Spleen (tissue), 11 donors: ENCODE measurements at regions not wholly inside any gene's neighbourhood (a gene's known extent, or its start where the extent isn't known, plus 50 kb on each side); places are given as distances from the start of the nearest gene placed in this dataset.

Experiments used
- DNase-seq: peaks from one replicate; pipeline ENCODE4 v3.0.0-alpha.2; 2020
- H3K27ac ChIP-seq, 8 donors: fragments of 200-600 bp; sonication (generic) in 7 of 8; 1 replicate in 4 of 8; 2 replicates in 4 of 8; pipeline versions ENCODE4 v1.5.0 to v1.8.0; 2016 to 2021; ENCODE audit warnings: inconsistent platforms in 4 of 8, mild to moderate bottlenecking in 4 of 8, moderate library complexity in 1 of 8
- H3K27me3 ChIP-seq, 7 donors: fragments of 200-600 bp; sonication (generic) in 6 of 7; replicated peaks in 1 of 7; 1 replicate in 4 of 7; 2 replicates in 3 of 7; pipeline versions ENCODE4 v1.5.0 to v1.8.0; 2016 to 2021; ENCODE audit warnings: inconsistent platforms in 3 of 7, mild to moderate bottlenecking in 1 of 7
- H3K36me3 ChIP-seq, 6 donors: fragments of 200-600 bp; sonication (generic) in 5 of 6; 1 replicate in 4 of 6; 2 replicates in 2 of 6; pipeline versions ENCODE4 v1.5.0 to v1.8.0; 2016 to 2021; ENCODE audit warnings: inconsistent platforms in 2 of 6
- H3K4me1 ChIP-seq, 6 donors: fragments of 200-600 bp; sonication (generic) in 5 of 6; 1 replicate in 3 of 6; 2 replicates in 3 of 6; pipeline versions ENCODE4 v1.5.0 to v1.8.0; 2016 to 2021; ENCODE audit warnings: inconsistent platforms in 3 of 6
- H3K4me3 ChIP-seq, 8 donors: fragments of 200-600 bp; sonication (generic) in 7 of 8; 1 replicate in 4 of 8; 2 replicates in 4 of 8; pipeline versions ENCODE4 v1.5.0 to v1.8.0; 2016 to 2021; ENCODE audit warnings: inconsistent platforms in 4 of 8, mild to moderate bottlenecking in 4 of 8, moderate library complexity in 2 of 8
- H3K9me3 ChIP-seq, 8 donors: fragments of 200-600 bp; sonication (generic) in 7 of 8; 1 replicate in 4 of 8; 2 replicates in 4 of 8; pipeline versions ENCODE4 v1.5.0 to v1.8.0; 2016 to 2021; ENCODE audit warnings: inconsistent platforms in 4 of 8
- POLR2A ChIP-seq, 3 donors: fragments of 450-650 bp; IDR thresholded peaks; one replicate each; pipeline ENCODE4 v1.5.1; 2017; ENCODE audit warnings: antibody characterized with exemption in 3 of 3, mild to moderate bottlenecking in 1 of 3
- POLR2AphosphoS5 ChIP-seq, 3 donors: sonication (generic); formaldehyde crosslinking; IDR thresholded peaks; one replicate each; pipeline ENCODE4 v1.5.1; 2017; ENCODE audit warnings: antibody characterized with exemption in 3 of 3
- WGBS, 5 donors: extraction: QIAGEN DNeasy Blood & Tissue Kit in 3 of 5; methylation state at CpG; one replicate each; pipeline versions ENCODE4 v1.1.5 to v1.1.7; 2013 to 2018; 5-methylcytosine and 5-hydroxymethylcytosine counted together
- intact Hi-C: fragments of 100-400 bp; cut with DNase I; formaldehyde crosslinking; loops from one replicate; pipeline ENCODE4 v1.15.0; 2023; ENCODE audit warnings: low total_unique reads
- TF ChIP-seq, protein P1 (sequence below), 11 experiments: fragments of 200-600 bp in 7 of 11; fragments of 450-650 bp in 4 of 11; sonication (generic) in 4 of 11; IDR thresholded peaks in 8 of 11; conservative IDR thresholded peaks in 3 of 11; 1 replicate in 7 of 11; 2 replicates in 4 of 11; pipeline versions ENCODE4 v1.4.0 to v1.8.0; 2016 to 2021; ENCODE audit warnings: antibody characterized with exemption in 11 of 11, inconsistent platforms in 4 of 11, mild to moderate bottlenecking in 1 of 11
- donor health status: healthy with polysubstance abuse.
- donor health status: DM: no; HTN: no; CAD: no; lungs with moderate emphysema.
- donor health status: DM: no; HTN: no; CAD: no.
- donor health status: Bipolar disorder and iron deficiency.
- donor health status: healthy.
- donor health status: DM: no; HTN: no; CAD: no.
- donor health status: DM: yes; HTN: yes; CAD: no.

DNA sequence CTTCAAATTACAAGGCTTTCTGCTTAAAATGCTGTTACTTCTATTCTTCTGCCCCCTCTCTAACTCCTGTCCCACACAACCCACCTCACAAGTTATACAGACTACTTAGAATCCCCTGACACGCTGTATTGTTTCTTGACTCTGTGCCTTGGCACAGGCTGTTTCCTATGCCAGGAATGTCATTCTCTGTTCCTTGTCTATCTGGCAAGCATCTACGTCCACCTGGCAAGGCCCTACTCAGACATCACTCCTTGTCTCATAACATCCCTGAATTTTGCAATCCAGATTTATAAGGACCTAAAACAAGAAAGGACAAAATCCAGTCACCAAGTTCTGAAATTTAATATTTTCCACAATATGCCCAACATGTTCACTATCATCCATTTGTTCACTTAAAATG is 182.0 kb upstream of the CHRM3 start:
- 78 to 86% (median 83%) methylated on average over 2 of the region's 2 CpGs for WGBS, 5 donors
- Histone ChIP-seq H3K27ac (no peak overlapping the region), H3K4me1 (no peaks in the 10 kb centered on the region), H3K9me3 (peaks cover 0 to 10% (median 0%) of the 10 kb centered on the region in 8 donors), H3K4me3 (no peak overlapping the region), H3K27me3 (no peaks in the 10 kb centered on the region), H3K36me3 (no peaks in the 10 kb centered on the region)
- TF ChIP-seq POLR2AphosphoS5 (IDR thresholded peaks at IDR 0.05): no peak
- TF ChIP-seq, protein P1, sequence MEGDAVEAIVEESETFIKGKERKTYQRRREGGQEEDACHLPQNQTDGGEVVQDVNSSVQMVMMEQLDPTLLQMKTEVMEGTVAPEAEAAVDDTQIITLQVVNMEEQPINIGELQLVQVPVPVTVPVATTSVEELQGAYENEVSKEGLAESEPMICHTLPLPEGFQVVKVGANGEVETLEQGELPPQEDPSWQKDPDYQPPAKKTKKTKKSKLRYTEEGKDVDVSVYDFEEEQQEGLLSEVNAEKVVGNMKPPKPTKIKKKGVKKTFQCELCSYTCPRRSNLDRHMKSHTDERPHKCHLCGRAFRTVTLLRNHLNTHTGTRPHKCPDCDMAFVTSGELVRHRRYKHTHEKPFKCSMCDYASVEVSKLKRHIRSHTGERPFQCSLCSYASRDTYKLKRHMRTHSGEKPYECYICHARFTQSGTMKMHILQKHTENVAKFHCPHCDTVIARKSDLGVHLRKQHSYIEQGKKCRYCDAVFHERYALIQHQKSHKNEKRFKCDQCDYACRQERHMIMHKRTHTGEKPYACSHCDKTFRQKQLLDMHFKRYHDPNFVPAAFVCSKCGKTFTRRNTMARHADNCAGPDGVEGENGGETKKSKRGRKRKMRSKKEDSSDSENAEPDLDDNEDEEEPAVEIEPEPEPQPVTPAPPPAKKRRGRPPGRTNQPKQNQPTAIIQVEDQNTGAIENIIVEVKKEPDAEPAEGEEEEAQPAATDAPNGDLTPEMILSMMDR (IDR thresholded peaks at IDR 0.05 in 8 of 11, conservative IDR thresholded peaks at IDR 0.05 in 3 of 11): no peak
- TF ChIP-seq POLR2A (IDR thresholded peaks at IDR 0.05): no peak
- no peak for DNase-seq
- intact Hi-C loops: no loop called here

DNA sequence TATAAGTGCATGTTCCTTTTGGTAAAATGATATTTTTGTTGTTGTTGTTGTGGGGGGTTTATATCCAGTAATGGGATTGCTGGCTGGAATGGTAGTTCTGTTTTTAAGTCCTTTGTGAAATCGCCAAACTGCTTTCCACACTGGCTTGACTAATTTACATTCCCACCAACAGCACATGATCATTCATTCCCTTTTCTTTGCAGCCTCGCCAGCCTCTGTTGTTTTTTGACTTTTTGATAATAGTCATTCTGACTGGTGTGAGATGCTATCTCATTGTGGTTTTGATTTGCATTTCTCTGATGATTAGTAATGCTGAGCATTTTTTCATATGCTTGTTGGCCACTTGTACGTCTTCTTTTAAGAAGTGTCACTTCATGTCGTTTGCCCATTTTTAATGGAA is 188.5 kb upstream of the CHRM3 start:
- DNase-seq: no peak
- no peaks in the 10 kb centered on the region for H3K36me3 ChIP-seq
- no peak overlapping the region for H3K4me3 ChIP-seq
- intact Hi-C loops: no loop called here
- no peak overlapping the region for H3K27ac ChIP-seq
- peaks cover 0 to 10% (median 0%) of the 10 kb centered on the region in 8 donors for H3K9me3 ChIP-seq
- TF ChIP-seq POLR2A (IDR thresholded peaks at IDR 0.05): no peak
- TF ChIP-seq, protein P1 (IDR thresholded peaks at IDR 0.05 in 8 of 11, conservative IDR thresholded peaks at IDR 0.05 in 3 of 11): no peak
- WGBS, 5 donors: 83 to 95% (median 88%) methylated on average over 4 of the region's 4 CpGs
- H3K4me1 ChIP-seq: no peaks in the 10 kb centered on the region
- no peaks in the 10 kb centered on the region for H3K27me3 ChIP-seq

DNA sequence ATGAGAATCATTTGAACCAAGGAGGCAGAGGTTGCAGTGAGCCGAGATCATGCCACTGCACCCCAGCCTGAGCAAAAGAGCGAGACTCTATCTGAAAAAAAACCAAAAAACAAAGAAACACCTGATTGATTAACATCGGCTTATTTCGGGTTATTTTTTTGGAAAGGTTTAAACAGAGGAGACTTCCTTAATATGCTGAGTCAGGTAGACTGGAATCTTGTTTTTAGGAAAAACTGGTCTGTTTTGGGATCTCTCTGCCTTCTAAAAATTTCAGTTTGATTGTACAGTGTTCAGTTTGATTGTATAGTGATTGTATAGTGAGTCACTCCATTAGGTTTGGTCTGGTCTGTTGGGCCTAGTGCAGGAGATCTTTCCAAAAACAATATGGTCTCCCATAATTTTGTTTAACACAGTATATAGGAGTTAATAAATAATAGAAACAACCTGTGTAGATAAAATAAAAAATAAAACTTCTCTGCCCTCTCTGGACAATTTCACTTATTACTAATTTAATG is 196.3 kb upstream of the CHRM3 start:
- Histone ChIP-seq H3K27me3 (no peaks in the 10 kb centered on the region), H3K4me3 (no peak overlapping the region), H3K9me3 (no peaks in the 10 kb centered on the region), H3K4me1 (no peaks in the 10 kb centered on the region), H3K27ac (no peak overlapping the region), H3K36me3 (no peaks in the 10 kb centered on the region)
- DNase-seq: no peak
- intact Hi-C loops: no loop called here
- WGBS, 5 donors: 90 to 98% (median 92%) methylated on average over 4 of the region's 4 CpGs
- TF ChIP-seq, protein P1 (IDR thresholded peaks at IDR 0.05 in 8 of 11, conservative IDR thresholded peaks at IDR 0.05 in 3 of 11): no peak
- TF ChIP-seq POLR2A (IDR thresholded peaks at IDR 0.05) (no peak), POLR2AphosphoS5 (IDR thresholded peaks at IDR 0.05) (no peak)

DNA sequence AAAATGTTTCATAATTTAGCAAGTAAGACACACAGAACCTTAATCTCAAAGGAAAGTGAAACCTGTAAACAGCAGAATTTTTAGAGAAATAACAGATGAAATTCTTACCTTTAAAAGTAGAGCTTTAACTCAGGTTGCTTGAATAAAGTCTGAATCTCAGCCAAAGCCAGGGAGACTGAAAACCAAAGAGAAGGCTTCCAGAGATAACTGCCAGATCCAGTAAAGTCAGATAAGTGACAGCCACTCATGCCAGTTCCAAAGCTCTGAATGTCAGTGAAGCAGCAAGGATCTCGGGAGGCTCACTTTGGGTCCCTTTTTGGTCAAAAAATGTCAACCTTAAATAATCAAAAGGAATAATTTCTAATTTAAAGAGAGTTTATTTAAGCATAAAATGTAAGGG is 199.9 kb upstream of the CHRM3 start:
- DNase-seq: no peak
- H3K9me3 ChIP-seq: no peaks in the 10 kb centered on the region
- 68 to 96% (median 83%) methylated on average over 1 of the region's 1 CpG for WGBS, 5 donors
- H3K27ac ChIP-seq: no peak overlapping the region
- H3K4me3 ChIP-seq: no peak overlapping the region
- TF ChIP-seq, protein P1 (IDR thresholded peaks at IDR 0.05 in 8 of 11, conservative IDR thresholded peaks at IDR 0.05 in 3 of 11): no peak
- TF ChIP-seq POLR2A (IDR thresholded peaks at IDR 0.05) (no peak), POLR2AphosphoS5 (IDR thresholded peaks at IDR 0.05) (no peak)
- no peaks in the 10 kb centered on the region for H3K36me3 ChIP-seq
- H3K4me1 ChIP-seq: no peaks in the 10 kb centered on the region
- H3K27me3 ChIP-seq: no peaks in the 10 kb centered on the region
- intact Hi-C loops: no loop called here
